Neural cell (in vitro differentiated cells): ENCODE measurements at regions not wholly inside any gene's neighbourhood (a gene's known extent, or its start where the extent isn't known, plus 50 kb on each side); places are given as distances from the start of the nearest gene placed in this dataset.

Source experiments
- EP300 ChIP-seq: fragments of 450-650 bp; conservative IDR thresholded peaks from 2 replicates; pipeline ENCODE4 v1.6.1; 2014; ENCODE audit warnings: antibody characterized with exemption, mild to moderate bottlenecking, moderate library complexity; ENCODE audit not compliant: poor library complexity, severe bottlenecking
- EZH2 ChIP-seq: fragments of 200-600, 300-800 bp; shearing (Covaris generic), sonication (generic); IDR thresholded peaks from 2 replicates; pipeline ENCODE4 v1.6.1; 2014; ENCODE audit warnings: antibody characterized with exemption, low read length, borderline replicate concordance, mild to moderate bottlenecking; ENCODE audit not compliant: insufficient read depth, poor library complexity, severe bottlenecking
- MXI1 ChIP-seq: fragments of 450-650 bp; conservative IDR thresholded peaks from 2 replicates; pipeline ENCODE4 v1.6.1; 2014; ENCODE audit warnings: antibody characterized with exemption, mild to moderate bottlenecking; ENCODE audit not compliant: poor library complexity, severe bottlenecking
- POLR2AphosphoS5 ChIP-seq: IDR thresholded peaks from 2 replicates; pipeline ENCODE4 v1.6.1; 2012
- RAD21 ChIP-seq: fragments of 450-650 bp; conservative IDR thresholded peaks from 2 replicates; pipeline ENCODE4 v1.6.1; 2014; ENCODE audit warnings: antibody characterized with exemption, mild to moderate bottlenecking, moderate library complexity
- SMC3 ChIP-seq: fragments of 450-650 bp; conservative IDR thresholded peaks from 2 replicates; pipeline ENCODE4 v1.6.1; 2014; ENCODE audit warnings: antibody characterized with exemption, mild to moderate bottlenecking, moderate library complexity; ENCODE audit not compliant: poor library complexity
- TAF1 ChIP-seq: IDR thresholded peaks from 2 replicates; pipeline ENCODE4 v1.6.1; 2012; ENCODE audit warnings: low read depth
- TF ChIP-seq, protein P1 (sequence below): fragments of 450-650 bp; IDR thresholded peaks from 2 replicates; pipeline ENCODE4 v1.5.1; 2014; ENCODE audit warnings: antibody characterized with exemption, mild to moderate bottlenecking, moderate library complexity; ENCODE audit not compliant: poor library complexity, severe bottlenecking
- TF ChIP-seq, protein P2 (sequence below): IDR thresholded peaks from 2 replicates; pipeline ENCODE4 v1.6.1; 2012; ENCODE audit warnings: borderline replicate concordance

DNA sequence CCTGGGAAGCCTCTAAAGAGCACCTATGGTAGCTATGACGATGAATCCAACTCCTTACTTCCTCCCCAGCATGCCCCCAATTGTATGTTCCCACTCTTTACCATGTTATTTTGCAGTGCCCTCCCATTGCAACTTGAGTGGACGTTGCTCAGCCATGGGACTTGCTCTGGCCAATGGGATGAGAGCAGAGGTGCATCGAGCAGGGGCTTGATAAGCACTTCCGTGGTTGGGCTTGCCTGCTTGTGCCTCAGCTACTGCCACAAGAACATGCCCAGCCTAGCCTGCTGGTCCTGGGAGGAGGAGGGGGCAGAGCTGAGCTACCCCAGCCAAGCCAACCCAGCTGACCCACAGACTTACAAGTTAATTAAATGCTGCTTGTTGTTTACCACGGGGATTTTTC is 71.1 kb upstream of the CTNNBL1 start:
- TF ChIP-seq EZH2 (no peak), MXI1 (no peak), EP300 (no peak), RAD21 (no peak), TAF1 (no peak), POLR2AphosphoS5 (no peak), SMC3 (no peak)
- TF ChIP-seq, protein P1, sequence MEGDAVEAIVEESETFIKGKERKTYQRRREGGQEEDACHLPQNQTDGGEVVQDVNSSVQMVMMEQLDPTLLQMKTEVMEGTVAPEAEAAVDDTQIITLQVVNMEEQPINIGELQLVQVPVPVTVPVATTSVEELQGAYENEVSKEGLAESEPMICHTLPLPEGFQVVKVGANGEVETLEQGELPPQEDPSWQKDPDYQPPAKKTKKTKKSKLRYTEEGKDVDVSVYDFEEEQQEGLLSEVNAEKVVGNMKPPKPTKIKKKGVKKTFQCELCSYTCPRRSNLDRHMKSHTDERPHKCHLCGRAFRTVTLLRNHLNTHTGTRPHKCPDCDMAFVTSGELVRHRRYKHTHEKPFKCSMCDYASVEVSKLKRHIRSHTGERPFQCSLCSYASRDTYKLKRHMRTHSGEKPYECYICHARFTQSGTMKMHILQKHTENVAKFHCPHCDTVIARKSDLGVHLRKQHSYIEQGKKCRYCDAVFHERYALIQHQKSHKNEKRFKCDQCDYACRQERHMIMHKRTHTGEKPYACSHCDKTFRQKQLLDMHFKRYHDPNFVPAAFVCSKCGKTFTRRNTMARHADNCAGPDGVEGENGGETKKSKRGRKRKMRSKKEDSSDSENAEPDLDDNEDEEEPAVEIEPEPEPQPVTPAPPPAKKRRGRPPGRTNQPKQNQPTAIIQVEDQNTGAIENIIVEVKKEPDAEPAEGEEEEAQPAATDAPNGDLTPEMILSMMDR: no peak
- TF ChIP-seq, protein P2, sequence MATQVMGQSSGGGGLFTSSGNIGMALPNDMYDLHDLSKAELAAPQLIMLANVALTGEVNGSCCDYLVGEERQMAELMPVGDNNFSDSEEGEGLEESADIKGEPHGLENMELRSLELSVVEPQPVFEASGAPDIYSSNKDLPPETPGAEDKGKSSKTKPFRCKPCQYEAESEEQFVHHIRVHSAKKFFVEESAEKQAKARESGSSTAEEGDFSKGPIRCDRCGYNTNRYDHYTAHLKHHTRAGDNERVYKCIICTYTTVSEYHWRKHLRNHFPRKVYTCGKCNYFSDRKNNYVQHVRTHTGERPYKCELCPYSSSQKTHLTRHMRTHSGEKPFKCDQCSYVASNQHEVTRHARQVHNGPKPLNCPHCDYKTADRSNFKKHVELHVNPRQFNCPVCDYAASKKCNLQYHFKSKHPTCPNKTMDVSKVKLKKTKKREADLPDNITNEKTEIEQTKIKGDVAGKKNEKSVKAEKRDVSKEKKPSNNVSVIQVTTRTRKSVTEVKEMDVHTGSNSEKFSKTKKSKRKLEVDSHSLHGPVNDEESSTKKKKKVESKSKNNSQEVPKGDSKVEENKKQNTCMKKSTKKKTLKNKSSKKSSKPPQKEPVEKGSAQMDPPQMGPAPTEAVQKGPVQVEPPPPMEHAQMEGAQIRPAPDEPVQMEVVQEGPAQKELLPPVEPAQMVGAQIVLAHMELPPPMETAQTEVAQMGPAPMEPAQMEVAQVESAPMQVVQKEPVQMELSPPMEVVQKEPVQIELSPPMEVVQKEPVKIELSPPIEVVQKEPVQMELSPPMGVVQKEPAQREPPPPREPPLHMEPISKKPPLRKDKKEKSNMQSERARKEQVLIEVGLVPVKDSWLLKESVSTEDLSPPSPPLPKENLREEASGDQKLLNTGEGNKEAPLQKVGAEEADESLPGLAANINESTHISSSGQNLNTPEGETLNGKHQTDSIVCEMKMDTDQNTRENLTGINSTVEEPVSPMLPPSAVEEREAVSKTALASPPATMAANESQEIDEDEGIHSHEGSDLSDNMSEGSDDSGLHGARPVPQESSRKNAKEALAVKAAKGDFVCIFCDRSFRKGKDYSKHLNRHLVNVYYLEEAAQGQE: no peak
